Astrocyte (in vitro differentiated cells and primary cell): ENCODE measurements at regions not wholly inside any gene's neighbourhood (a gene's known extent, or its start where the extent isn't known, plus 50 kb on each side); places are given as distances from the start of the nearest gene placed in this dataset.

Experiments used
- CTCF ChIP-seq: IDR thresholded peaks from 2 replicates; pipeline ENCODE4 v1.5.1; 2011; ENCODE audit warnings: low read depth, mild to moderate bottlenecking, inconsistent platforms, low read length, moderate library complexity; ENCODE audit not compliant: insufficient read depth
- EZH2 ChIP-seq: IDR thresholded peaks from 2 replicates; pipeline ENCODE4 v1.6.1; 2012; ENCODE audit warnings: mild to moderate bottlenecking, low read length, inconsistent platforms; ENCODE audit not compliant: insufficient read depth

GRCh38 chr3:101155825-101156224 is 162.6 kb upstream of the ABI3BP start:
- no peak for TF ChIP-seq CTCF
- TF ChIP-seq EZH2 = no peak
